ENCODE measurements at regions not wholly inside any gene's neighbourhood (a gene's known extent, or its start where the extent isn't known, plus 50 kb on each side); places are given as distances from the start of the nearest gene placed in this dataset.
"Not testable (repeated sequence)": the region's sequence is repeated elsewhere in the genome, so short reads cannot be mapped to it uniquely, and the experiment has no call there.

DNA sequence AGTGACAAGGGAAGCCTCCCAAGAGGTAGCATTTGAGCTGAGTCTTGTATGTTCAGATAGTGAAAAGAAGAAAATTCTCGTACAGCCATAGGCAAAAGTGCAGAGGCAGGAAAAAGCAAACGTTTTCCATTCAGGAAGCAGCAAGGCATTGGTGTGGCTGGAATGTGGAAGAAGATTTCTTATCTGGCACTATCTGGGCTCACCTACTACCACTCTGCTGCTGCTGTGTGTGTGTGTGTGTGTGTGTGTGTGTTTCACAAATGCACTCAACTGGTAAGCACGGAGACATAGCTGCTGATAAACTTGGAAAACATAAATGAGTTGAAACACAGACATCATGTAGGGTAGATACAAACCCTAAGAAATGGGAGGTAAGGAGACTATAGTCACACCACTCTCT lies 92.8 kb upstream of the ARHGAP42 start:
- Histone ChIP-seq H3K27me3 (ENCODE audit: control insufficient read depth in 1 of 2, insufficient read depth in 2 of 2, low read length in 2 of 2) (no peaks in the 10 kb centered on the region), H3K79me2 (ENCODE audit: insufficient read depth, low read length) (no peaks in the 10 kb centered on the region), H3K36me3 (replicated peaks in 1 of 2; ENCODE audit: control insufficient read depth in 1 of 2, insufficient read depth in 2 of 2, low read length in 2 of 2) (no peaks in the 10 kb centered on the region), H3K9ac (ENCODE audit: insufficient read depth, low read depth, low read length) (no peak overlapping the region), H2AFZ (ENCODE audit: low read length) (no peak overlapping the region), H4K20me1 (ENCODE audit: insufficient read depth, low read length) (no peaks in the 10 kb centered on the region), H3K4me1 (ENCODE audit: insufficient read depth, low read length) (no peaks in the 10 kb centered on the region), H3K4me3 (replicated peaks in 1 of 3; ENCODE audit: insufficient read depth in 1 of 3, low read depth in 2 of 3, low read length in 3 of 3) (no peak overlapping the region), H3K4me2 (ENCODE audit: low read depth, low read length) (no peak overlapping the region), H3K9me3 (ENCODE audit: low read length) (no peaks in the 10 kb centered on the region), H3K27ac (ENCODE audit: extremely low read length, insufficient read depth, low read length) (no peak overlapping the region)
- no peak for DNase-seq (ENCODE audit: low spot score)
- intact Hi-C loops (cut with micrococcal nuclease; ENCODE audit: unreplicated experiment) (no loop called here), in situ Hi-C loops (cut with HindIII; ENCODE audit: extremely low pct_ligation_motif_present, low pct_unique_long_range_greater_than_20kb) (no loop called here)
- WGBS (ENCODE audit: low lambda C conversion rate): 2% methylated on average over 3 of the region's 3 CpGs
- no peak for ATAC-seq
- BruUV-seq (replicated peaks): no TSS peak
- ChIA-PET POLR2A (no interaction called here), CTCF (ENCODE audit: low intra/inter-chr PET ratio, low total read pairs) (no interaction called here)
- FAIRE-seq: no peak
- TF ChIP-seq KDM5A (IDR thresholded peaks at IDR 0.05; ENCODE audit: borderline replicate concordance, low read length) (no peak), GTF3A (CRISPR knock-in tag; conservative IDR thresholded peaks at IDR 0.05) (no peak), ISX (CRISPR knock-in tag; conservative IDR thresholded peaks at IDR 0.05) (no peak)

GRCh38 chr11:100600941-100601340 lies 86.1 kb upstream of the ARHGAP42 start:
- ATAC-seq (no peak), FAIRE-seq (no peak), DNase-seq (ENCODE audit: low spot score) (no peak)
- Histone ChIP-seq H3K27ac (ENCODE audit: extremely low read length, insufficient read depth, low read length) (no peak overlapping the region), H3K9me3 (ENCODE audit: low read length) (no peaks in the 10 kb centered on the region), H3K4me1 (ENCODE audit: insufficient read depth, low read length) (no peaks in the 10 kb centered on the region), H3K4me2 (ENCODE audit: low read depth, low read length) (no peak overlapping the region), H3K27me3 (ENCODE audit: control insufficient read depth in 1 of 2, insufficient read depth in 2 of 2, low read length in 2 of 2) (no peaks in the 10 kb centered on the region; a peak in 2 of 5 replicates), H3K9ac (ENCODE audit: insufficient read depth, low read depth, low read length) (no peak overlapping the region), H3K4me3 (replicated peaks in 1 of 3; ENCODE audit: insufficient read depth in 1 of 3, low read depth in 2 of 3, low read length in 3 of 3) (no peak overlapping the region), H4K20me1 (ENCODE audit: insufficient read depth, low read length) (no peaks in the 10 kb centered on the region), H3K36me3 (replicated peaks in 1 of 2; ENCODE audit: control insufficient read depth in 1 of 2, insufficient read depth in 2 of 2, low read length in 2 of 2) (no peaks in the 10 kb centered on the region), H3K79me2 (ENCODE audit: insufficient read depth, low read length) (no peaks in the 10 kb centered on the region), H2AFZ (ENCODE audit: low read length) (no peak overlapping the region)
- in situ Hi-C loops (cut with HindIII; ENCODE audit: extremely low pct_ligation_motif_present, low pct_unique_long_range_greater_than_20kb): no loop called here
- BruUV-seq (replicated peaks): no TSS peak
- intact Hi-C loops (cut with micrococcal nuclease; ENCODE audit: unreplicated experiment): no loop called here
- POLR2A ChIA-PET: no interaction called here
- CTCF ChIA-PET (ENCODE audit: low intra/inter-chr PET ratio, low total read pairs): no interaction called here
- WGBS (ENCODE audit: low lambda C conversion rate): 0% methylated on average over 1 of the region's 1 CpG
- TF ChIP-seq NCOA2 (CRISPR knock-in tag; IDR thresholded peaks at IDR 0.05): no peak

DNA sequence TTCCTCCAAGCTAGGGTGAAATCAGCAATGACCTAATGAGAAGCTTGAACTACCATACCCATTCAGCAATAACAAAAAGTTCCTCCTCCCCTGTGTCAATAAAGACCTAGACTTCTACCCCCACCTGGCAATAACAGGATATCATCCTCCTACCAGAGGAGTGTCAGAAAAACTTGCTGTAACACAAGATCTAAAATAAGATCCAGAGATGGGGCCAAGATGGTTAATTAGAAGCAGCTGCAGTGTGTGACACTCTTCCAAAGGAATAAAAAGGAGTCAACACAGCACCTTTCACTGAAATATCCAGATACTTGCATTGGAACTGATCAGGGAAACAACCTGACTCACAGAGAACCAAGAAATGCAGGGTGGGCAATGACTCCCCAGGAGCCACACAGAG lies 84.4 kb upstream of the ARHGAP42 start:
- Histone ChIP-seq H3K79me2 (ENCODE audit: insufficient read depth, low read length) (no peaks in the 10 kb centered on the region), H3K4me3 (replicated peaks in 1 of 3; ENCODE audit: insufficient read depth in 1 of 3, low read depth in 2 of 3, low read length in 3 of 3) (no peak overlapping the region), H3K9ac (ENCODE audit: insufficient read depth, low read depth, low read length) (no peak overlapping the region), H3K27me3 (ENCODE audit: control insufficient read depth in 1 of 2, insufficient read depth in 2 of 2, low read length in 2 of 2) (no peaks in the 10 kb centered on the region; a peak in 2 of 5 replicates), H3K4me1 (ENCODE audit: insufficient read depth, low read length) (no peaks in the 10 kb centered on the region), H3K27ac (ENCODE audit: extremely low read length, insufficient read depth, low read length) (no peak overlapping the region), H3K4me2 (ENCODE audit: low read depth, low read length) (no peak overlapping the region), H3K9me3 (ENCODE audit: low read length) (no peaks in the 10 kb centered on the region), H4K20me1 (ENCODE audit: insufficient read depth, low read length) (no peaks in the 10 kb centered on the region), H3K36me3 (replicated peaks in 1 of 2; ENCODE audit: control insufficient read depth in 1 of 2, insufficient read depth in 2 of 2, low read length in 2 of 2) (no peaks in the 10 kb centered on the region), H2AFZ (ENCODE audit: low read length) (no peak overlapping the region)
- ChIA-PET POLR2A (no interaction called here), CTCF (ENCODE audit: low intra/inter-chr PET ratio, low total read pairs) (no interaction called here)
- FAIRE-seq (no peak), DNase-seq (ENCODE audit: low spot score) (no peak), ATAC-seq (no peak)
- BruUV-seq (replicated peaks): no TSS peak
- in situ Hi-C loops (cut with HindIII; ENCODE audit: extremely low pct_ligation_motif_present, low pct_unique_long_range_greater_than_20kb): no loop called here
- intact Hi-C loops (cut with micrococcal nuclease; ENCODE audit: unreplicated experiment): no loop called here
- TF ChIP-seq NCOA5 (CRISPR knock-in tag; IDR thresholded peaks at IDR 0.05) (no peak), THYN1 (CRISPR knock-in tag; IDR thresholded peaks at IDR 0.05; ENCODE audit: borderline replicate concordance, low read depth) (no peak), RAD51 (IDR thresholded peaks at IDR 0.05; ENCODE audit: borderline replicate concordance) (no peak), TCF12 (IDR thresholded peaks at IDR 0.05) (no peak), TCF12 (CRISPR knock-in tag; IDR thresholded peaks at IDR 0.05) (no peak)

DNA sequence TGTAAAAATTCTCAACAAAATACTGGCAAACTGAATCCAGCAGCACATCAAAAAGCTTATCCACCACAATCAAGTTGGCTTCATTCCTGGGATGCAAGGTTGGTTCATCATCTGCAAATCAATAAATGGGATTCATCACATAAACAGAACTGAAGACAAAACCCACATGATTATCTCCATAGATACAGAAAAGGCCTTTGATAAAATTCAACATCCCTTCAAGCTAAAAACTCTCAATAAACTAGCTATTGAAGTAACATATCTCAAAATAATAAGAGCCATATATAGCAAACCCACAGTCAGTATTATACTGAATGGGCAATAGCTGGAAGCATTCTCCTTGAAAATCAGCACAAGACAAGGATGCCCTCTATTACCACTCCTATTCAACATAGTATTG lies 79.3 kb upstream of the ARHGAP42 start:
- in situ Hi-C loops (cut with HindIII; ENCODE audit: extremely low pct_ligation_motif_present, low pct_unique_long_range_greater_than_20kb); H3K4me3 ChIP-seq (replicated peaks in 1 of 3; ENCODE audit: insufficient read depth in 1 of 3, low read depth in 2 of 3, low read length in 3 of 3); H3K36me3 ChIP-seq (replicated peaks in 1 of 2; ENCODE audit: control insufficient read depth in 1 of 2, insufficient read depth in 2 of 2, low read length in 2 of 2); H2AFZ ChIP-seq (ENCODE audit: low read length); BruUV-seq (replicated peaks); H3K27ac ChIP-seq (ENCODE audit: extremely low read length, insufficient read depth, low read length); FAIRE-seq; H3K9me3 ChIP-seq (ENCODE audit: low read length); H3K27me3 ChIP-seq (ENCODE audit: control insufficient read depth in 1 of 2, insufficient read depth in 2 of 2, low read length in 2 of 2); POLR2A ChIA-PET; ATAC-seq; H3K79me2 ChIP-seq (ENCODE audit: insufficient read depth, low read length); H3K9ac ChIP-seq (ENCODE audit: insufficient read depth, low read depth, low read length); H3K4me1 ChIP-seq (ENCODE audit: insufficient read depth, low read length); intact Hi-C loops (cut with micrococcal nuclease; ENCODE audit: unreplicated experiment); DNase-seq (ENCODE audit: low spot score); CTCF ChIA-PET (ENCODE audit: low intra/inter-chr PET ratio, low total read pairs); H3K4me2 ChIP-seq (ENCODE audit: low read depth, low read length); H4K20me1 ChIP-seq (ENCODE audit: insufficient read depth, low read length): not testable (repeated sequence)
